RWPE1 (cell line): ENCODE measurements at regions not wholly inside any gene's neighbourhood (a gene's known extent, or its start where the extent isn't known, plus 50 kb on each side); places are given as distances from the start of the nearest gene placed in this dataset.

ENCODE experiments used
- CTCF ChIA-PET: fragments of 350-600 bp; sonication (Branson Sonifier 250); formaldehyde crosslinking; extraction: SDS; loops from one replicate; lab custom pipeline; 2021; lab: Yijun Ruan, JAX
- POLR2A ChIA-PET: fragments of 400-600 bp; formaldehyde crosslinking; extraction: SDS; loops from one replicate; lab custom pipeline; 2020; ENCODE audit warnings: antibody characterized with exemption; ENCODE audit not compliant: low non-redundant PET; lab: Yijun Ruan, JAX
- DNase-seq: peaks from one replicate; pipeline ENCODE4 v3.0.0; 2012; ENCODE audit warnings: low spot score
- H3K27ac ChIP-seq: fragments of 450-650 bp; 2 replicates; pipeline ENCODE4 v1.5.1; 2017
- TF ChIP-seq, protein P1 (sequence below): fragments of 450-650 bp; conservative IDR thresholded peaks from 2 replicates; pipeline ENCODE4 v1.5.1; 2017; ENCODE audit warnings: low read depth, mild to moderate bottlenecking

DNA sequence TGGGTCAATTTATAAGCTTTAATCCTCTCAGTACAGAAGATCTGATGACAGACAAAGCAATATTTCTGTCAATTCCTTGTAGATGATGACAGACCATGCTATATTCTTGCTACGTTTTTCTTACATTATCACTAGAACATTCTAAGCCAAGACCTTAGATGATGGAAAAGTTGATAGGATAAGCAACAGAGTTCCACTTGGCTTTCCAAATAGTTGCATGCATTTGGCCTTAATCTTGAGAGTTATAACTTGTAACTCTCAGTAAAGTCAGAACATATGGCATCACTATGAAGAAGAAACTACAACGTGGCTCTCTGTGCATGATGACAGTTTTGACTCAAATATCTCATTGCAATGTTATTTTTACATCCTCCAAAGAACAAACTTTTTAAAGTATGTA is 544.3 kb upstream of the LRRC4C start:
- CTCF ChIA-PET, result no interaction called here
- POLR2A ChIA-PET, result no interaction called here
- TF ChIP-seq, protein P1, sequence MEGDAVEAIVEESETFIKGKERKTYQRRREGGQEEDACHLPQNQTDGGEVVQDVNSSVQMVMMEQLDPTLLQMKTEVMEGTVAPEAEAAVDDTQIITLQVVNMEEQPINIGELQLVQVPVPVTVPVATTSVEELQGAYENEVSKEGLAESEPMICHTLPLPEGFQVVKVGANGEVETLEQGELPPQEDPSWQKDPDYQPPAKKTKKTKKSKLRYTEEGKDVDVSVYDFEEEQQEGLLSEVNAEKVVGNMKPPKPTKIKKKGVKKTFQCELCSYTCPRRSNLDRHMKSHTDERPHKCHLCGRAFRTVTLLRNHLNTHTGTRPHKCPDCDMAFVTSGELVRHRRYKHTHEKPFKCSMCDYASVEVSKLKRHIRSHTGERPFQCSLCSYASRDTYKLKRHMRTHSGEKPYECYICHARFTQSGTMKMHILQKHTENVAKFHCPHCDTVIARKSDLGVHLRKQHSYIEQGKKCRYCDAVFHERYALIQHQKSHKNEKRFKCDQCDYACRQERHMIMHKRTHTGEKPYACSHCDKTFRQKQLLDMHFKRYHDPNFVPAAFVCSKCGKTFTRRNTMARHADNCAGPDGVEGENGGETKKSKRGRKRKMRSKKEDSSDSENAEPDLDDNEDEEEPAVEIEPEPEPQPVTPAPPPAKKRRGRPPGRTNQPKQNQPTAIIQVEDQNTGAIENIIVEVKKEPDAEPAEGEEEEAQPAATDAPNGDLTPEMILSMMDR, result no peak
- DNase-seq, result no peak
- no peak overlapping the region for H3K27ac ChIP-seq

DNA sequence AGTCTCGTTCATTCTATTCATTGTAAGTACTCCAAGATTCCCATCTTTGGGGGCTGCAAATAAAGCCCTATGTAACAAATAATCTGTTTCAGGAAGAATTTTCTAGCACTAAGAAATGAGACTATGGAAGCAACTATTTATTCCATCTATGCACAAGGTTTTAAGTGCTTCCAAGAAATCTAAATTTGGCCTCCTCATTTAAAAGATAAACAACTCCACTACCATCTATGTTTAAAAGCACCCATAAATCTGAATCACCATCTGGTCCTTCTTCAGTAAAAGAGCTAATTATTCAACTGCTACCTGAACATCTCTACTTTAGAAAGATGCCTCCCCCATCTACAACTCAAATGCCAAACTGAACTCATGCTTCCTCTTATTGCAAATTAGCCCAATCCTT is 547.3 kb upstream of the LRRC4C start:
- no peak overlapping the region for H3K27ac ChIP-seq
- DNase-seq, result no peak
- ChIA-PET CTCF (no interaction called here), POLR2A (no interaction called here)
- TF ChIP-seq, protein P1, result no peak

DNA sequence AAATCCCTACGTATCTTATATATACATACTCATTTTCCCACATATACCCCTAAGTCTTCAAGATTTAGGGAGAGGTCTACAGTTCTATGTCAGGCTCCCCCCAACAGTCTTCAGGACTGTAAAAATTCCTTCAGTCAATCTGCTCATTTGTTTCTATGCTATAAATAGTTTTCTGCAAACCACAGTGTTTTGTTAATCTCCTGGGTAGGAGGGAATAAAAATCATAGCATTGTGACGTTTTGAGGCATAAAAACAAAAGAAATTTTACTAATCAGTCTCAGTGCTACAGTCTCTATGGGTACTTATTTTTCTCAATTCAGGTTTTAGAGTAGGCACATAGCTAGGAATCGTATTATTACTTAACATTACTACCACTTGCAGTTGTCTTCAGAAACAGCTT is 552.8 kb upstream of the LRRC4C start:
- H3K27ac ChIP-seq, result no peak overlapping the region
- CTCF ChIA-PET, result interaction anchor here (0.5 kb wide), 1 partner anchor 197 kb away, joined by 3 read pairs; no protein-coding TSS in a partner anchor
- TF ChIP-seq, protein P1, result no peak
- POLR2A ChIA-PET, result no interaction called here
- no peak for DNase-seq

DNA sequence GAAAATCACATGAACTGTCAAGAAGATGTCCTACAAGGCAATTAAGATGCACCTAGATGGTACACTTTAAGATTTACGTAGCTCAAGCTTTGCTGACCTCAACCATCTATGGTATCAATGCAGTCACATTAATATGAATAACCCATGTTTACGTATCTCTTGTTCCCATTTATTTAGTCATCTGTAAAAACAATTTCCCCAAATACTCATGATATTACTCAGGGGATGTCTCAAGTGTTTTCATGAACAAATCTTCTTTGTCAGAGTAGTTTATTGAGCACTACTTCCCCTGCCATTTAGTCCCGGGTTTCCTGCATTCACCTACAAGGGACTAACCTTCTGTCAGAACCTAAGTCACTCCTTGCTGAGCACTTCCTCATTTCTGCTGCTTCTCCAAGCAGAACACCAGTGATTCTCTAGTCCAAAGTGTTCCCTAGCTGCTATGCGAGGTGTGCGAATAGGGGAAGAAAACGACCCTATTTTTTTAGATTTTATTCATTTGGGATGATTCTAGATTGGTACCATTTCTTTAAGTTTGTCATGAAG is 554.3 kb upstream of the LRRC4C start:
- no peak for DNase-seq
- TF ChIP-seq, protein P1, result no peak
- CTCF ChIA-PET, result no interaction called here
- POLR2A ChIA-PET, result no interaction called here
- H3K27ac ChIP-seq, result no peak overlapping the region

DNA sequence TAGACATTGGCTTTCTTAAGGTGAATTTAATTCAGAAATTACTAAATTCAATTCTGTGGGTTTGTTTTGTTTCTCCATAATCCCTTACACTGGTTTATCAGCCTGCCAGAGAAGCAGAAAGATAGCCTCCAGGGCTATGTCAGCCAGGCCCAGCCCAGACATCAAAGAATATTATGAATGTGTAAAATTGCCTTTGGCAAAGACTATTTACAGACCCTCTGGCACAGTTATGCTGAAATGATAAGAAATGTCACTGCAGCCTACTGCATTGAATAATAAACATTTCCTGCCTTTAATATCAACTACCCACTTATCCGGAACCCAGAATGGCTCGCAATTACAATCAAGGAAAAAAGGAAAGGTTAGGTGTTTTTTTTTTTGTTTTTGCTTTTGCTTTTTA is 562.5 kb upstream of the LRRC4C start:
- TF ChIP-seq, protein P1, result no peak
- ChIA-PET CTCF (no interaction called here), POLR2A (no interaction called here)
- H3K27ac ChIP-seq, result no peak overlapping the region
- DNase-seq, result no peak

DNA sequence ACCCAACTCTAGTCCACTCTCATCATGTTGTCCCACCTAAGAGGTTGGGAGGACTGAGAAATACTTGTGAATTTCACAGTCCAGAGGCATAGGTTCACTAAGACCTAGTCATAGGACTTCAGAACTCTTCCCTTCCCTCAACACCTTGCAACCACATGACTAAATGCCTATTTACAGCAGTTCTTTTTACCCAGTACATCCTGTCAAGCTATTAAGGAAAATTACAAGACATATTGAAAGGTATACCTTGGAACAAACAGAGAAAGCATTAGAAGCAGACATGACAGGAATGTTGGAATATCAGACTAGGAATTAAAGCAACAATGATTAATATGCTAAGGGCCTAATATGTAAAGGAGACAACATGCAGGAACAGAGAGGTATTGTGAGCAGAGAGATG is 563.8 kb upstream of the LRRC4C start:
- ChIA-PET POLR2A (no interaction called here), CTCF (no interaction called here)
- TF ChIP-seq, protein P1, result no peak
- H3K27ac ChIP-seq, result no peak overlapping the region
- no peak for DNase-seq
